ENCODE measurements at regions not wholly inside any gene's neighbourhood (a gene's known extent, or its start where the extent isn't known, plus 50 kb on each side); places are given as distances from the start of the nearest gene placed in this dataset.
"Not testable (repeated sequence)": the region's sequence is repeated elsewhere in the genome, so short reads cannot be mapped to it uniquely, and the experiment has no call there.

DNA sequence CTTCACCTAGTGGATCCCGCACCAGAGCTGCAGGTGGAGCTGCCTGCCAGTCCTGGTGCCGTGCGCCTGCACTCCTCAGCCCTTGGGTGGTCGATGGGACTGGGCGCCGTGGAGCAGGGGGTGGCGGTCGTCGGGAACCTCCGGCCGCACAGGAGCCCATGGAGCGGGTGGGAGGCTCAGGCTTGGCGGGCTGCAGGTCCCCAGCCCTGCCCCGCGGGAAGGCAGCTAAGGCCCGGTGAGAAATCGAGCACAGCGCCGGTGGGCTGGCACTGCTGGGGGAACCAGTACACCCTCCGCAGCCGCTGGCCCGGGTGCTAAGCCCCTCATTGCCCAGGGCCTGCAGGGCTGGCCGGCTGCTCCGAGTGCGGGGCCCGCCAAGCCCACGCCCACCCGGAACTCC is 253.2 kb downstream of the MTERF1 start:
- intact Hi-C loops (cut with micrococcal nuclease): not testable (repeated sequence)

DNA sequence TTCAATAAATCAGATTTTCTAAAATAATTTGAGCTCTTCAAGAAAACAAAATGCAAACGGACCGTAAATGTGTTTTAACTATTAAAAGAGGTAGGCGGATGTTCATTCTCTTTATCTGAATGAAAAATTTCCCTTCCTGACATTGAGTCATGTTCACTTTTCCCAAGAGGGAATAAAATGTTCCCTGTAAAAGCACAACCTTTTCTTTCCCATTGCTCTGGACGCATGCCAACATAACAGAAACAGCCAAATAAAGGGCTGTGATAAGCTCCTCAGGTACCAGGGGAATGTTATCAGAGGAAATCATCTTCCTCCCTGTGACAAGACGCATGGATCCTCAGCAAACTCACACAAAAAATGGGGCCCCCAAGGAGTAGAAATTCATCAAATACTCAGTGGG is 251.8 kb downstream of the MTERF1 start:
- intact Hi-C loops (cut with micrococcal nuclease): no loop called here

DNA sequence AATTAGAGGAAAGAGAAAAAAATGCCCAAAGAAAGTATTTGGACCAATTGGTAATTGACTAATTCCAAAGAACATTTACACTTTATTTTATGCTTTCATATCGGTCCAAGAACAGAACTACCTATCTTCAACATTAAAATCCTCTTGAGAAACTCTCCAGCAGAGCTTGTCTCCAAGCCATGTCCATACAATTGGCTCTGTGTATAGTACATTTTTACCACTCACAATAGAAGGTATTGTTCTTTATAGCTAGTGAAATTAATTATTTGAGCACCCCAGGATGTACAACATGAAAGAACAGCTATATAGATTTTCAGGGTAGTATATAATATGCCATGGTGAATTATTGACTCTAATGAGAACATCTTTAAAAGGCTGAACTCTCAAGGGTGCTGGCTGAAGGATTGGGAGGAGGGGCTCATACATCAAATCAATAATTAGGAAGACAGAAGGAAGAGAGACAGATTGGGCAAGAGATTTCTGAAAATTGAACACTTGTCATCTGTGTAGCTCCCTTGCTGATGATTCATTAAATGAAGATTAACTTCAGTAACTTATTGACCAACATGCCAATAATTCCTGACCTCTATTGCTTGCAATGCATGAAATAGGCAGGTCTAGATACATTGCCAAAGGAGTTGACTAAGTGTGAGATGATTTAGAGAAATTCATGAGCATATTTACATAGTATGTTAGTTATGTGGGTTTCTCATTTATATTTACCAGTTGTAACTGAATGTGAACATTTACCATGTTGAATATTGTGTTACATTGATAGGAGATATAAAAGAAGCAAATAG is 249.7 kb downstream of the MTERF1 start:
- intact Hi-C loops (cut with micrococcal nuclease): loop anchor here (10.0 kb wide), 2 partner anchors 346 to 1176 kb away; no protein-coding TSS in a partner anchor

DNA sequence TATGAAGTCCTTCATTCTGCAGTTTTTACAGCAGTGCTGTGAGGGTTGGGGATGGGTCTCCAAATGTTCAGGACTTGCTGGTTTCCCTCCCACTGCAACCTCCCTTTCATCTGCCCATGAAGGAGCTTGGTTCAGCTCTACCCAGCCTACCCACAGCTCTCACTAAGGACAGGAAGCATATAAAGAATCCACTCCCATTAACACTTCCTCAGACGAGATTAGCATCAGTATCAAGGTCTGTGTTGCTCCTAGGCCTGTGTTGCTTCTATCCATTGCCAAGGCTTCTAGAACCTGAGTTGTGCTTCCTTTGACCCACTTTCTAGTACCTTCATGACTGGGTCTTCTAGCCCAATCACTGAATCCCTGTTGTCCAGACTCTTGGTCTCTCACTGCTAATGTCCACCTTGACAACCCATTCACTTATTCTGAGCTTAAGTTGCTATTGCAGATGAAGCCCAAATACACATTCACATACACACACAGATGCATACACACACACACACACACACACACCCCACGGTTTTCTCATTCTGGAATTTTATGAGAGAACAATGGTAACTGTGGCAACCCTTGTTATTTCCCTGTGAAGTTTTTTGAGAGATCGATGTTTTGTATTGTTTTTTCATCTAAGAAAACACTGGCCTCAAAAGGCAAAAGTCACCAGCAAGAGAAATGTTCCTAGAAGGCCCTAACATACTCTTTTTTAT is 248.1 kb downstream of the MTERF1 start:
- intact Hi-C loops (cut with micrococcal nuclease): loop anchor here (10.0 kb wide), 2 partner anchors 348 to 1178 kb away; no protein-coding TSS in a partner anchor

DNA sequence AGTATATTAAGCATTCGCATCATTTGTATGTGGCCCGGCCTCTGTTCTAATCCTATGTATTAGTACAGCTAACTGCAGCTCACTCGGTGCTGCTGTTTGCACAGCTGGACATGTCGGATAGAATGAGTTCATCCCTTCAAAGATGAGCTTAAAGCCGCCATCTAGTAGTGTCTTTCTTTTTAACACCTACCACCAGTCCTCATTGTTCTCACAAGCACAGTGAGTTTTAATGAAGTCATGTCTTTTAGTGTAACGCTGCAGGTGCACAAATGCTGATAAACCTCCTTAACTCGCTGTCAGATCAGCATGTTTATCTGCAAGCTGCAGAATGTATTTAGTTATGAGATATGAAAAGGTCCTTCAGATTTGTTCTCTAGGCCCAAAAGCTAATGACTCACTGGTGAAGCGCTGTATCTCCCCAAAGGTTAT is 247.5 kb downstream of the MTERF1 start:
- intact Hi-C loops (cut with micrococcal nuclease): loop anchor here (10.0 kb wide), 2 partner anchors 348 to 1178 kb away; no protein-coding TSS in a partner anchor

DNA sequence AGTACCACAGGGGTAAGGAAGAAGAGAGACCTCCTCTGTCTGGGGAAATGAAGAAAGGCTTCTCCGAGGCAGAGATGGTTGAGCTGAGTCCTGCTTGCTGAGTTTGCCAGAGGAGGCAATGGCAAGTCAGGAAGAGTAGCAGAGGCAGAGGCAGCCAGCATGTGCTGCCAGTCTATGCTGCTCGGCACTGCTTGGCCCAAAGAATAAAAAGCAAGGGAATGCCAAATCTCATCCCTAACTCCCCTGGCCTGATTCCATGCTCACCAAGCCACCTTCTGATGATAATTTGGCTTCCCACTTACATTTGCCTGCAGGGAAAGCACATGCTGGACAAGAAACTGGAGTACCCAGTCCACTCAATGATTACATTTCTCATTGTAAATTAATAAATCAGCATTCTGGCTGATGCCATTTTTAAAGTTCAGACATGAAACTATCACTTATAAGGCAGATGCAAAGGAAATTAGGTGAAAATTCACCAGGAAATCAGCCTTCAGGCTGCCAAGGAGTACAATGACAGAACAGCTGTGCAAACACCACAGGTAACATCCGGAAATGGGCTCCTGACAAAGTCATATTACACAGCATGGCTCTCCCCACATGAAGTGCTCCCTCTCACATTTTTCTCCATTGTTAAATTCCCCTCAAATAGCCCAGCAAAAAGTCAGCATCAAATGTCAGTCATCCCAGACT is 245.9 kb downstream of the MTERF1 start:
- intact Hi-C loops (cut with micrococcal nuclease): loop anchor here (10.0 kb wide), 2 partner anchors 350 to 1180 kb away; no protein-coding TSS in a partner anchor

DNA sequence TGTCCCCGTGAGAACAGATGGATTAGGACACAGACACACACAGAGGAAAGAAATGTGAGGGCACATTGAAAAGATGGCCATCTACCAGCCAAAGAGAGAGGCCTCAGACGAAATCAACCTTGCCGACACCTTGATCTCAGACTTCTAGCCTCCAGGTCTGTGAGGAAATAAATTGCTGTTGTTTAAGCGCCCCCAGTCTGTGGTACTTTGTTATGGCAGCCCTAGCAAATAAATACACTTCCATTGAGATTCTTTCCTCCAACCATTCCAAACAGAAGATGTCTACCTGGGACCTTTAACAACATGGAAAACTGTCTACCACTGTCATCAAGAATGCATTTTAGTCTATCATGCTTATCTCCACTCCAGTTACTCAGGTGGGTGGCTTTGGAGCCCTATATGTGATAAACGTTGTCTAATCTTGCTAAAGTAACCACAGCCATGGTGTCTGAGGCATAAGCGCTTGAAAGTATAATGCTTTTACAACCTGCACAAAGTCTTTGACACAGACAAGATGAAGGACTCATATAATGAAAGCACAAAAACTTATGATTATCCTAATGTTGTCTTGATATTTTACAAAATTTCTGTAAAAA is 244.3 kb downstream of the MTERF1 start:
- intact Hi-C loops (cut with micrococcal nuclease): loop anchor here (10.0 kb wide), 2 partner anchors 351 to 1181 kb away; no protein-coding TSS in a partner anchor

DNA sequence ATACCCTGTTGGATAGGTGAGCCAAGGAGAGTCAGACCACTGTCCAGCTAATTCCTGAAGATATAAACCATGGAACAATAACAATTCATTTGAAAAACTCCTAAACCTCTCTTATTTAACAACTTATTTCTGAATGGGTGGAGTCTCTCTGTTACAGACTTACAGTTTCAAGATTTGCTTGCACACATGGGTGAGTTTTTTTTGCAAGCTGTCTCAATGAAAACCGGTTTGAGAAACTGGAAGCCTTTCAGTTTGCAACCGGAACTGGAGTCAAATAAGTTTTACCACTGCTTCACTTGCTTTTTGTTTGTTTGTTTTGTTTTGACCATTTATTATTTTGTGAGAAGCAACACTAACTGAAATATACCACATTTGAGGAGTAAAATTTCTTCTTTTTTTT is 243.8 kb downstream of the MTERF1 start:
- intact Hi-C loops (cut with micrococcal nuclease): loop anchor here (10.0 kb wide), 2 partner anchors 352 to 1182 kb away; no protein-coding TSS in a partner anchor

DNA sequence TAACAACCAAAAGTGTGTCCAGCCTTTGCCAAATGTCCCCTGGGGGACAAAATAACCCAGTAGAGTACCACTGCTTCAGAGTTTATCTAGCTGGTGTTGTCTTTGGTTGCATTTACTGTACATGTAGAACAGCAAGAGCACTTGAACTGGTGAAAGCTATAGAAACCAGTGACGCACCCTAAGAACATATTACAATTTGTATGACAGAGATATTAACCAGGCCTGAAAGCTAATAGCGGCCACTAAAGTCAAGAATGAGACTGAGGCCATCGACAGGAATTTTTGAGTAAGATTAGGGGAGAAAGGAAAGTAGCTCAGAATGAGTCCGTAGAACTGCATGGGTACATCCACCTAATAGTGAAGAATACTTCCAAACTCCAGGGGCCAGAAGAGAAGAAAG is 236.2 kb downstream of the MTERF1 start:
- intact Hi-C loops (cut with micrococcal nuclease): no loop called here

DNA sequence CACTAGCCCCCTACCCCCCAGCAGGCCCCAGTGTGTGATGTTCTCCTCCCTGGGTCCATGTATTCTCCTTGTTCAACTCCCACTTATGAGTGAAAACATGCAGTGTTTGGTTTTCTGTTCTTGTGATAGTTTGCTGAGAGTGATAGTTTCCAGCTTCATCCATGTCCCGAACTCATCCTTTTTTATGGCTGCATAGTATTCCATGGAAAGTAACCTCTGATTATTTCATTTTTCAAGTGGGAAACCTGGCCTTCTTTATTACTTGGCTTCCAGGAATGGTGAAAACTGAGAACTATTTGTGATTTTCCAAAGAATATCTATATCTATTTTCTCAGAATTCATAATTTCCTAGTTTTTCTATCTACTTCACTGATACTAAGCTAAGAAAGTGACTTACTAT is 235.0 kb downstream of the MTERF1 start:
- intact Hi-C loops (cut with micrococcal nuclease): no loop called here

DNA sequence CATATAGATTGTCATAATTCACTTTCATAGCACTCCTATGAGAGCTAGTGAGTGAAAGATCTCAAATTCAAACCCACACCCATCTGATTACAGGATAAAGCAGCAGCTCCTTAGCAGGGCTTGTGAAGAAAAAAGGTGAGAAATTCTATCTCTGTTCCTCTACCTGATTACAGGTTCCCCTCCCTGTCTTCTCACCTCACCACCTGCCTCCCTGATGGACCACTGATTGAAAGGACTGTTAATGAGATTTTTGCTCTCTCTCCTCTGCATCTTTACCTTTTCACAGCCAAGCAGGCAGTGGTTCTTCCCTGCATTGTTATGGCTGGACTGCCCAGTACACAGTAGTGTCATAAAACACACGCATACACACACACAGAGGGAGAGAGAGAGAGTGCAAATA is 228.5 kb downstream of the MTERF1 start:
- intact Hi-C loops (cut with micrococcal nuclease): no loop called here

DNA sequence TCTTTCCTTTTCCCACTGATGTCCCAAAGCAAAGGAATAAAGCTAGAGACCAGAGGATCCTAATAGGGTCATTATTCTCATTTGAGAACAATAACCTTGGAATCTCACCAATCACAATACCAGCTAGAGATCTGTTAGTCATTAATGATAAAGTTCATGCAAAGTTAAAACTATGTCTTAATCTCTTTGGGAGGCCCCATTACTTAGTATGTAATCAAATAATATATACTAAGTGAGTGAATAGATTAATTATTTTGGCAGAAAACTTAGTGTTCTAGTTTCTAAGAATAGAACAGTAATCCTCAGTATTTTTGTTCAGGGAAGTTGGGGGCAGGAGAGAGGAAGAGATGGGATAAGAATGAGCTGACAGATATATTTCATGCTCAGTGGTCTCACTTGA is 227.2 kb downstream of the MTERF1 start:
- intact Hi-C loops (cut with micrococcal nuclease): no loop called here

DNA sequence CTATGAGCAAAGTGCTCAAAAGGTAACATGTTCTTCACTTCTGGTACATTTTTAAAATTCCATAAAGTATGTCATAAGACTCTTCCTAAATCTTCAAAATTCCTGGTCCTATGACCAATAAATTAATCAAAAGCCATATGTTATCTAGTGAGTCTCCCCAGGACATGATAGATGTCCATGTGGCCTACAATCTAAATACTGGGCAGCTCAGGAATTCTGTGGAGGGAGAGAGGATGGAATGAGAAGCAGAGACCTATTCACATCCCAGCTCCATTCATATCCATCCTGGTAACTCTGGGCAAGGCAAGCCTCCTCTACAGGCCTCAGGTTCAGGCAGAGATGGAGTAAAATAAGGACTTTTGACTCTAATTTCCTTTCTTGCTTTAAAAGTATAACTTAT is 224.8 kb downstream of the MTERF1 start:
- intact Hi-C loops (cut with micrococcal nuclease): no loop called here

DNA sequence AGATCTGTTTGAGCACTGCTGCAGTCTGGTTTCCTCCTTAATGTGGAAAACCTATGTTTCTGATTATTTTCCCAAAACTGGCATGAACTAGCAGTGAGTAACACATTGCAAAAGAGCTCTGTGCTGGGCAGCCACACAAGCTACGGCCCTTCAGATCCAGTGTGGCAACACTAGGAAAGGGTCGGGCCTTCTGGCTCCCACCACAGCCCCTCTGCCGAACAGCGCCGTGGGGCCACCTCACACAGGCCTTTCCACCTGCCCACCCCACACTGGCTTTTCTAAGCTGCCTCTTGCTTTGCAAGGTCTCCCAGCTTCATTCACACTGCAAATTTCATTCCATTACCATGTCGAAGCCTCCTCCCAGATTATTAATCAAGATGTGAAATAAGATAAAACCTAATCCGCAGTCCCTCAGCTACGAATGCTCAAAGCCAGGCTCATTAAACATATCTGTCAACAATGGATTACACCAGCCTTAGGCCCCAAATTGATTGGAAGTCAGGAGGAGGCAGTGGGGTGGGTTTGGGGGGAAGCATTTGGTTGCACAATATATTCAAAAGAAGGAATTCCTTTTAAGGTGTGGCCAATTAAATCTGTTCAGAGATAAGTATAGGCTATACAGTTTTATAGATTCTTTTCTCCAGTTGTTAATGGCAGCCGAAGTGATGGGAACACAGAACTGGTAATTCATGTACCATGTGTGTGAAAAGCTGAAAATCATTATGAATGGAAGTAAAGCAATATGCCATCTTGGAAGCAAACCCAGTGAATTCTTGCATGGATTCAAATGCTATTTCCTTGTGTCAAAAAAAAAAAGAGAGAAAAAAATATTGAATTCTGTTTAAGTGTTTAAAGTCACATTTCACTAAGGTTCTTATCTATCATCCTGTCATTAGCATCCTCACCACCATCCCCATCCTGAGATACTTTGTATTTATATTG is 223.7 kb downstream of the MTERF1 start:
- intact Hi-C loops (cut with micrococcal nuclease): no loop called here

DNA sequence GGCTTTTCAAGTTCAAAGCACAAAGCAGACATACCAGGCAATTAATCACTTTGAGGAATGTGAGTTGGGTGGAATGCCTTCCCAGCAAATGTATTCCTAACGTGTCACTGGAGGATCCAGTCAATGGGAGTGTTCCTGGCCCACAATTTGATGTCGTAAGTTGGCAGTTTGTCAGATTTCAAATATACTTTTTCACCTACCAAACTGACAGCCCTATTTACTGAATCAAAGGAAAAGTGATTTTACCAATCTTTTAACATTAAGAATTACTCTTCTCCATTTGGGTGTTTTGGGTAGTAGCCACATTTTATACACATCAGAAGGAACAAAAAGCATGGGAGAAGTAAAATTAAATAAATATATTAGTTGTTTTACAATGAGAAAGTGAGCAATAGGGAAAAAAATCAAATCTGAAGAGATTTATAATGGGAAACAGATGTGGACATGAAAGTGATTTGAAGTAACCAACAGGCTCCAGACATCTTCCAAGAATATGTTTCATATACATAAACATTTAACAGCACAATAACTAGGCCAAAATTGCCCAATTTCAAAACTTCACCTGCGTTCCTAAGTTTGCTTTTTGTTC is 222.9 kb downstream of the MTERF1 start:
- intact Hi-C loops (cut with micrococcal nuclease): no loop called here

DNA sequence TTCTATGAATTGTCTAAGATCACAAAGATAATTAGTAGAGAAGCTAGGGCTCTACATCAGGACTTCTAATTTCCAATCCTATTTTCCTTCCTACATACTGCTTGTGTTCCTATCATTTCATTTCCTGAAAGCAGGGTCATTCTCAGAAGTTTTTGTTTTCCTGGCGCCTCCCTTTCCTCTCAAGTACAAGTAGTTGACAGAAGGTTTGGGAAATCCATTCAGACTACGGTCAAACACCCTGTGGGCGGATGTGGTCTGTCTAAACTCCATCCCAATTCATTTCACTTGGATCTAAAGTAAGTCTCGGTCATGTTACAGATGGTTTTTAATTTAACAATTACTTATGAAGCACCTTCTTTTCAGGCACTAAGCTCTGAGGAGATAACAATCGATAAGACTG is 221.4 kb downstream of the MTERF1 start:
- intact Hi-C loops (cut with micrococcal nuclease): no loop called here

DNA sequence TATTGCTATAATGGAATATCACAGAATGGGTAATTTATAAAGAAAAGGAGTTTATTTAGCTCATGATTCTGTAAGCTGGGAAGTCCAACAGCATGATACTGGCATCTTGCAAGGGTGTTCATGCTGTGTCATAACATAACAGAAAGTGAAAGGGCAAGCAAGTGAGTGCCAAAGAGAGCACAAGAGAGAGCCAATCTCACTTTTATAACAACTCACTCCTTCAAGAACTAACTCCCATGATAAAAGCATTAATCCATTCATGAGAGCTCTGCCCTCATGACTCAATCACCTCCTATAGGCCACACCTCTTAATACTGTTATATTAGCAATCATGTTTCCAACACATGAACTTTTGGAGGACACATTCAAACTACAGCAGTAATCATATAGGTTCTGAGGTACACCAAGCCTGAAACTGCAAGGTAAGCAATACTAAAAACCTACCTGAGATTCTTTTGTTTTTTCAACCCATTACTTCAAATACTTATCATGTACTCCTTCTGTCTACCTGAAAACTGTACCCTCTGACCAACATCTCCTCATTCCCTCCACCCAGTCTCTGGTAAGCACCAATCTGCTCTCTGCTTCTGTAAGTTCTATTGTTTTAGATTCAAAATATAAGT is 219.7 kb downstream of the MTERF1 start:
- intact Hi-C loops (cut with micrococcal nuclease): no loop called here

DNA sequence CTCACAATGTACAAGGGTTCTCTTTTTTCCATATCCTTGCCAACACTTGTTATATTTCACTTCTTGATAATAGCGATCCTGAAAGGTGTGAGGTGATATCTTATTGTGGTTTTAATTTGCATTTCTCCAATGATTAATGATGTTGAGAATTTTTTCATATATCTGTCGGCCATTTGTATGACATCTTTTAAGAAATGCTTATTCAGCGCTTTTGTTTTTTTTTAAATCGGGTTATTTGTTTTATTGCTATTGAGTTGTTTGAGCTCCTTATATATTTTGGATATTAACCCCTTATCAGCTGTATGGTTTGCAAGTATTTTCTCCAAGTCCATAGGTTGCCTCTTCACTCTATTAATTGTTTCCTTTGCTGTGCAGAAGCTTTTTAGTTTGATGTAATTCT is 218.8 kb downstream of the MTERF1 start:
- intact Hi-C loops (cut with micrococcal nuclease): no loop called here

DNA sequence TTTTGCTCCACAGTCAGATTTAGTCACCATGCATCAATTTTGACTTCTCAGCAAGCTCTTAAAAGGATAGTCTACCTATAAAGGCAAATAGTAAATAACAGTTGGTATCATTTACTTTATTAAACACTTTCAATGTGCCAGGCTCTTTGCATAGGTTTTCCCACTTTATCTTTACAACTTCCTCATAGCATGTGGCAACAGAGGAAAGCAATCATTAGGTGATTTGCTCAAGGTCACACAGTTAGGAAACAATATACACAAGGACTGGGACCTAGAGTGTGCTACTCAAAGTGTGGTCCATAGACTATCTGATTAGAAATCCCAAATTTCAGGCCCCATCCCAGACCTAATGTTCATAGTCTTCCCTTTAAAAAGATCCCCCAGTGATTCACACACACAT is 212.3 kb downstream of the MTERF1 start:
- intact Hi-C loops (cut with micrococcal nuclease): no loop called here
